GM23248 (cell line): ENCODE measurements at regions not wholly inside any gene's neighbourhood (a gene's known extent, or its start where the extent isn't known, plus 50 kb on each side); places are given as distances from the start of the nearest gene placed in this dataset.

Source experiments
- EZH2 ChIP-seq: fragments of 200-600 bp; sonication (generic); IDR thresholded peaks from 2 replicates; pipeline ENCODE4 v1.6.1; 2018; ENCODE audit warnings: antibody characterized with exemption, mild to moderate bottlenecking; ENCODE audit not compliant: insufficient read depth, poor library complexity, severe bottlenecking
- EZH2phosphoT487 ChIP-seq: fragments of 200-600 bp; sonication (generic); IDR thresholded peaks from 2 replicates; pipeline ENCODE4 v1.6.1; 2018; ENCODE audit warnings: antibody characterized with exemption, moderate library complexity, mild to moderate bottlenecking, low read depth; ENCODE audit not compliant: insufficient read depth

GRCh38 chr18:22047485-22047884 lies 121.9 kb upstream of the GATA6 start:
- TF ChIP-seq EZH2phosphoT487: no peak
- no peak for TF ChIP-seq EZH2
